A673 (cell line): ENCODE measurements at regions not wholly inside any gene's neighbourhood (a gene's known extent, or its start where the extent isn't known, plus 50 kb on each side); places are given as distances from the start of the nearest gene placed in this dataset.

ENCODE experiments used
- CTCF ChIP-seq: fragments of 300-800, 200-600 bp; sonication (generic); conservative IDR thresholded peaks from 2 replicates; pipeline ENCODE4 v1.5.1; 2017; ENCODE audit warnings: low read depth, mild to moderate bottlenecking, antibody characterized with exemption, low read length, moderate library complexity, mixed read lengths
- EZH2 ChIP-seq: fragments of 200-600 bp; sonication (generic); IDR thresholded peaks from 2 replicates; pipeline ENCODE4 v1.6.1; 2017; ENCODE audit warnings: borderline replicate concordance, low read depth, mild to moderate bottlenecking, mixed read lengths, antibody characterized with exemption, low read length; ENCODE audit not compliant: poor library complexity, severe bottlenecking

DNA sequence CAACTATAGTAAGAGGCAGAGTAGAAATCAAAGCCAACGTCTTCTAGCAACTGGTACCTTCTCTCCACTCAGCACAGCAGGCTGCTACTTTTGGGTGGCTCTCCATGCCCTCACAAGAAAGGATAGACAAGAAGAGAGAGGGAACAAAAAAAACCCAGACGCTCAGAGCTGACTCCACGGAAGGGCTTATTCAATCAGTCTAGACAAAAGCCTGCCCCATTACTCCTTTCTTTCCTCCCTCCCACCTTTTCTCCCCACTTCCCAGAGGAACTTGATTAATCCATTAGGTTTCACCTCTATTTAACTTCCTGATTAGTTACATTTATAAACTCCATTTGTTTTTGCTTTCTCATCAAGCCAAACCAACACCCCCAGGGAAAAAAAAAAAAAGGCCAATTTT lies 71.1 kb upstream of the CCDC60 start:
- TF ChIP-seq CTCF (no peak), EZH2 (no peak)
